ENCODE measurements at regions not wholly inside any gene's neighbourhood (a gene's known extent, or its start where the extent isn't known, plus 50 kb on each side); places are given as distances from the start of the nearest gene placed in this dataset.

- Histone ChIP-seq H3K27ac (ENCODE audit: low read length in 2 of 2) (no peak overlapping the region), H4K20me1 (ENCODE audit: control insufficient read depth, insufficient read depth, low read length, poor library complexity, severe bottlenecking) (no peaks in the 10 kb centered on the region), H3K27me3 (replicated peaks in 1 of 4; ENCODE audit: control extremely low read depth in 1 of 4, control insufficient read depth in 3 of 4, insufficient read depth in 4 of 4, low read length in 3 of 4) (peaks cover 0 to 4% (median 0%) of the 10 kb centered on the region in 4 experiments), H3K9ac (ENCODE audit: low read length) (no peak overlapping the region), H3K4me1 (ENCODE audit: control insufficient read depth in 2 of 2, insufficient read depth in 2 of 2, low read length in 2 of 2) (no peaks in the 10 kb centered on the region), H3K4me2 (replicated peaks; ENCODE audit: low read depth, low read length, poor library complexity, severe bottlenecking) (no peak overlapping the region), H3K36me3 (replicated peaks in 1 of 2; ENCODE audit: control extremely low read depth in 1 of 2, control insufficient read depth in 1 of 2, extremely low read depth in 1 of 2, insufficient read depth in 2 of 2, low read length in 1 of 2) (no peaks in the 10 kb centered on the region), H3K9me3 (ENCODE audit: control extremely low read depth in 1 of 3, control insufficient read depth in 2 of 3, insufficient read depth in 1 of 3, low read length in 2 of 3) (peaks cover 0 to 4% (median 0%) of the 10 kb centered on the region in 3 donors), H2AFZ (ENCODE audit: insufficient read depth, low read depth, low read length, poor library complexity, severe bottlenecking) (no peak overlapping the region), H3K79me2 (ENCODE audit: control insufficient read depth, insufficient read depth, low read length) (no peaks in the 10 kb centered on the region), H3K4me3 (ENCODE audit: control extremely low read depth in 1 of 5, extremely low read depth in 1 of 5, insufficient read depth in 1 of 5, low read depth in 2 of 5, low read length in 4 of 5) (no peak overlapping the region)
- Mint-ChIP-seq H3K9me3 (ENCODE audit: insufficient read depth) (peaks cover 2% of the 10 kb centered on the region), H3K4me3 (no peak overlapping the region), H3K27me3 (peaks cover 21% of the 10 kb centered on the region), H3K27ac (no peak overlapping the region), H3K4me1 (no peaks in the 10 kb centered on the region)
- DNase-seq (no peak), ATAC-seq (ENCODE audit: low read depth) (no peak)
- ChIA-PET CTCF (no interaction called here), POLR2A (no interaction called here)
- intact Hi-C loops (cut with micrococcal nuclease): no loop called here
- 80% methylated on average over 3 of the region's 4 CpGs for WGBS (ENCODE audit: insufficient coverage)
- TF ChIP-seq EZH2 (IDR thresholded peaks at IDR 0.05; ENCODE audit: borderline replicate concordance, insufficient read depth, low read depth, low read length, poor library complexity, severe bottlenecking) (no peak), CTCF (IDR thresholded peaks at IDR 0.05) (no peak)
These were observed 112.6 kb downstream of the C11orf91 start for GRCh38 chr11:33588056-33588455.

- ATAC-seq (ENCODE audit: low read depth) (no peak), DNase-seq (no peak)
- Mint-ChIP-seq H3K27me3 (peaks cover 33% of the 10 kb centered on the region), H3K4me1 (no peaks in the 10 kb centered on the region), H3K4me3 (no peak overlapping the region), H3K9me3 (ENCODE audit: insufficient read depth) (peaks cover 2% of the 10 kb centered on the region), H3K27ac (no peak overlapping the region)
- H3K4me2 ChIP-seq (replicated peaks; ENCODE audit: low read depth, low read length, poor library complexity, severe bottlenecking): no peak overlapping the region
- no peak overlapping the region for H3K27ac ChIP-seq (ENCODE audit: low read length in 2 of 2)
- 88% methylated on average over 5 of the region's 6 CpGs for WGBS (ENCODE audit: insufficient coverage)
- ChIA-PET POLR2A (no interaction called here), CTCF (interaction anchor here (0.6 kb wide), 1 partner anchor 872 kb away, joined by 4 read pairs; no protein-coding TSS in a partner anchor)
- H3K27me3 ChIP-seq (replicated peaks in 1 of 4; ENCODE audit: control extremely low read depth in 1 of 4, control insufficient read depth in 3 of 4, insufficient read depth in 4 of 4, low read length in 3 of 4): peaks cover 0 to 4% (median 0%) of the 10 kb centered on the region in 4 experiments
- H3K79me2 ChIP-seq (ENCODE audit: control insufficient read depth, insufficient read depth, low read length): no peaks in the 10 kb centered on the region
- no peak overlapping the region for H3K9ac ChIP-seq (ENCODE audit: low read length)
- H3K9me3 ChIP-seq (ENCODE audit: control extremely low read depth in 1 of 3, control insufficient read depth in 2 of 3, insufficient read depth in 1 of 3, low read length in 2 of 3): peaks cover 0 to 6% (median 0%) of the 10 kb centered on the region in 3 donors
- intact Hi-C loops (cut with micrococcal nuclease): no loop called here
- H3K4me1 ChIP-seq (ENCODE audit: control insufficient read depth in 2 of 2, insufficient read depth in 2 of 2, low read length in 2 of 2): no peaks in the 10 kb centered on the region
- H3K36me3 ChIP-seq (replicated peaks in 1 of 2; ENCODE audit: control extremely low read depth in 1 of 2, control insufficient read depth in 1 of 2, extremely low read depth in 1 of 2, insufficient read depth in 2 of 2, low read length in 1 of 2): no peaks in the 10 kb centered on the region
- H3K4me3 ChIP-seq (ENCODE audit: control extremely low read depth in 1 of 5, extremely low read depth in 1 of 5, insufficient read depth in 1 of 5, low read depth in 2 of 5, low read length in 4 of 5): no peak overlapping the region
- TF ChIP-seq EZH2 (IDR thresholded peaks at IDR 0.05; ENCODE audit: borderline replicate concordance, insufficient read depth, low read depth, low read length, poor library complexity, severe bottlenecking) (no peak), CTCF (IDR thresholded peaks at IDR 0.05) (no peak)
- no peaks in the 10 kb centered on the region for H4K20me1 ChIP-seq (ENCODE audit: control insufficient read depth, insufficient read depth, low read length, poor library complexity, severe bottlenecking)
- no peak overlapping the region for H2AFZ ChIP-seq (ENCODE audit: insufficient read depth, low read depth, low read length, poor library complexity, severe bottlenecking)
These were observed 114.9 kb downstream of the C11orf91 start for GRCh38 chr11:33585586-33586209.

Data from B cell (primary cell).